Globus pallidus (tissue), 1 donor: ENCODE measurements at regions not wholly inside any gene's neighbourhood (a gene's known extent, or its start where the extent isn't known, plus 50 kb on each side); places are given as distances from the start of the nearest gene placed in this dataset.

Experiments used
- DNase-seq: peaks from one replicate; pipeline ENCODE4 v3.0.0-alpha.2; 2015; ENCODE audit warnings: low spot score

- no peak for DNase-seq
Measured at GRCh38 chr4:110675426-110675825, 52.5 kb upstream of the PITX2 start.

DNA sequence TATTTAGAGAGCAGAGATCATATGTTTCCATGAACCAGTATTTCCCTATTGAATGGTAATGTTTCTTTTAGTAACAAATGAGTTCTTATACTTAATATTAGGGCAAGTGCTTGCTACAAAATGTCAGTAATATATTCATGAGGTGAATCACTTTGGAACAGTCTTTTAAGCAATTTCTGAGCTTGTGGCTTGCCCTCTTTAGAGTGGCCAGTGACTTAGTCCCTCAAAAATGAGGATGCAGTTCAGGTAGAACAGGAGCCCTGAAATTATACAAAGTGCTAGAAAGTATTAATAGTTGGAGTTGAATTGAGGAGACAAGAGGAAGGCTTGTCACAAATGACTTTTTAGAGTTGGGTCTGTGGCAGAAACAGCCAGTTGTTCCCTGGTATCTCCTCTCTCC is 53.4 kb upstream of the PITX2 start:
- no peak for DNase-seq

DNA sequence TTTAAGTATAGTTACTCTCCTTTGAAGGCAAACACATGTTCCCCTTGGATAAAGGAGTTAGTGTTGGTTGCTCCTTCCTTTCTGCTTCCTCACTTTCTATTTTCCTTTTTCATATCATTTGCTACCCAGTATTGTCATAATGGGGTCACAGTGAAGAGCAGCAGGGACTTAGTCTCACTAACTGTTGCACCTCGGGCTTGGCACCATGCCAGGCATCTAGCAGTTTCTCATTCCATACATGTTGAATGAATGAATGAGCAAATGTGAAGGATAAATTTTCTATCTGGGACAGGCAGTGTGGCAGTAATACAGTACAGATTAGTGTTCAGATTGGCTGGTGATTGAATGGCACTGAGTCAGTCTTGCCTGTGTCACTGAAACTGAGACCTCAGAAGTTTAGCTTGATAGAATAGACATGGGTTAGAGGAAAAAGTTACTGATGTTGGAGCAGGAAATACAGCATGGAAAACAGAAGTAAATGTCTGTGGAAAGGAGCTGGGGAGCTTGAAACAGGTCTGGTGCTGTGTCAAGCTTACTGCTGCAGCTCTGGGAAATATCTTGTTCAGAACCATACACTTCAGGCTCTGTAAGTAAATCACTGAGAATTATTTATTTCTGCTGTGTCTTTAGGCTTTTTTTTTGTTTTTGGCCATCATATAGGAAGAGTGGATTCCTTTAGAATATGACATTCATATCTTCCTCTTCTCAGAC is 55.8 kb upstream of the PITX2 start:
- no peak for DNase-seq

GRCh38 chr4:110680265-110680664 is 57.4 kb upstream of the PITX2 start:
- no peak for DNase-seq

DNA sequence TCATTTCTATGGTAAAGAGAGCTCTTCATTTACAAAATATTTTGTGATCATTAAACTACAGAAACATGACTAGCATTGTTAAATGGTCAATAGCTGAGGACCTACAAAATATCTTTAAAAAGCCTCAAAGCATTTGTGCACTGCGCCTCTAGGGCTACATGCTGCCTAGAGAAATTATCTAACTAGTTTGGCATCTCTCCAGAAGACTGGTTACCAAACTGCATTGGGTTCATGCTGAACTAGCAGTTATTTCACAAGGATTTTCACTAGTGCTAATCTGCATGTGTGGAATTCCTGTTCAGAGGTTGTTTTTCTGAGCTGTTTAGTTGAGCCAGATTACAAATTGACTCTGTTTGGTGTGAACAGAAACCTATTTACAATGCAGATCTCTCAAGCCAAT is 58.5 kb upstream of the PITX2 start:
- no peak for DNase-seq

- no peak for DNase-seq
Measured at GRCh38 chr4:110682311-110682710, 59.4 kb upstream of the PITX2 start.

- no peak for DNase-seq
Measured at GRCh38 chr4:110683601-110684000, 60.7 kb upstream of the PITX2 start.

DNA sequence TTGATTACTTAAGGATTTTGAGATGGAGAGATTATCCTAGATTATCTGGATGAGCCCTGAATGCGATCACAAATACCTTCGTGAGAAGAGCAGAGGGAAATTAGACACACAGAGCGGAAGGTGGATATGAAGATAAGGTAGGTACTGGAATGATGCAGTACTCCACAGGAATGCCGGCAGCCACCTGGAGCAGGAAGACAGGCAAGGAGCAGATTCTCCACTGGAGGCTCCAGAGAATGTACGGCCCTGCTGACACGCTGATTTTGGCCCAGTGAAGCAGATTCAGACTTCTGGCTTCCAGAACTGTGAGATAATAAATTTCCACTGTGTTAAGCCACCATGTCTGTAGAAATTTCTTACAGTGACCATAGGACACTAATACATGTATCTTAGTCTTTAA is 79.4 kb upstream of the PITX2 start:
- no peak for DNase-seq

DNA sequence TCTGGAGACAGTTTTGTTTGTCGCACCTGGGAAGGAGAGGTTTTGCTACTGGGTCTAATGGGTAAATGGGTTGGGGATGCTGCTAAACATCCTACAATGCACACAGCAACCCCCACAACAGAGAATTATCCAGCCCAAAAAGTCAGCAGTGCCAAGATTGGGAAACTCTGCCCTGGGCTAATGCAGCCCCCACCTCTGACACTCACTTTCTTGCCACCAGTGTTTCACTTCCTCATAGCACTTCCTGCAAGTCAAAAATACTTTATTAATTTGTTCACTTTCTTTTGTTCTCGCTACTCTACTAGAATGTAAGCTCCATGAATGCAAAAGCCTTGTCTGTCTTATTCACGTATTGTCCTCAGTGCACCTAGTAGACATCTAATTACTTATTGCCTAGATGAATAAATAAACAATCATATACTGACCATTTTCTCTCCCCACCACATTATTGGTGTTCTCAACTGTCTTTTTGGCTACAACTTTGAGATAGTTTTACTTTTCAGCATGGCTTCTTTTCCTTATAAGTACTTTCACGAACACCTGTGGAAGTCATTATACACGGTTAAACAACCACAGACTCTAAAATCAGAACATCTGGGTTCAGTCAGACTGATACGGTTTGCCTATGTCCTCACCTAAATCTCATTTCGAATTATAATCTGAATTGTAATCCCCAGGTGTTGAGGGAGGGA is 82.0 kb upstream of the PITX2 start:
- DNase-seq: peak; percentile 2

- no peak for DNase-seq
Measured at GRCh38 chr4:110705440-110705782, 82.5 kb upstream of the PITX2 start.

DNA sequence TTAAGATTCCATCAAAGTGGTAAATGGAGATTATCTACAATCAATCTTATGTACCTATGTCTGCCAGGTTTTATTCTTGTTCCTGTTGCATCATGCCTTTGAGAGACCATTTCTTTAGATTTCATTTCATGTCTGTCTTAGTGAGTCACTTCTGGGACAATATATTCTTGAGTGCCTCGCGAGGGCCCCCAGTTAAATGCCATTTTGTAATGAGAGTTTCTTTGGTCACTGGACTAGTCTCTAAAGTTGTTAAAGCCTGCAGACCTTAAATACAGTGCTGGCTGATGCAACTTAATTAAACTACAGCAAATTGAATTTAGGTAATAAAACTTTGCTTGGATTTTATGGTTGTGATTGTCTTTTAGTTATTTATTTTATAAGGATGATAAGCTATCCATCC is 87.2 kb upstream of the PITX2 start:
- DNase-seq: no peak

DNA sequence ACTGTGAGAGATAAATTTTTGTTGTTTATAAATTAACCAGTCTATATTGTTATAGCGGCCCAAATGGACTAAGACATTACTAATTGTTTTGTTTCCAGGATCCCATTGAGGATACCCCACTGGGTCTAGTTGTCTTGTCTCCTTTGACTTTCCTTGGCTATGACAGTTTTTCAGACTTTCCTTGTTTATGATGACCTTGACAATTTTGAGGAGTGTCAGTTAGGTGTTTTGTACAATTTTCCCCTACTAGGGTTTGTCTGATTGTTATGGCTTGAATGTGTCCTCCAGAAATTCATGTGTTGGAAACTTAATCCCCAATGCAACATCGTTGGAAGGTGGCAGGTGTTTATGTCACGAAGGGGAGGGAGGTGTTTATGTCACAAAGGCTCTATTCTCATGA is 89.6 kb upstream of the PITX2 start:
- DNase-seq: no peak

DNA sequence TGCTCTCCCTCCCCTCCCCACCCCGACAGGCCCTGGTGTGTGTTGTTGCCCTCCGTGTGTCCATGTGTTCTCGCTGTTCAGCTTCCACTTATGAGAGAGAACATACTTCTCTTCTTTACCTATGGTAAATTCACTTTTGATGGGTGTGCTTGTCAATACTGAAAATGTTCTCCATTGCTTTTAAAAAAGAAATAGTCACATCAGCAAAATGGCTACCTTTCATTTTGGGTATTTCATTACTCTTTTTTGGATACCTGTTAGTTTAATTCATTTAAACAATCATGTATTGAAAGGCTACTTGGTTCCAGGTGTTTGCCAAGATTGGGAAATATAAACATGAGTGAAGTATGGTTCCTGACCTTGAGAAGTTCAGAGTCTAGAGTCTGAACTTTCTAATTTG is 107.4 kb upstream of the PITX2 start:
- no peak for DNase-seq

- no peak for DNase-seq
Measured at GRCh38 chr4:110733901-110734300, 111.0 kb upstream of the PITX2 start.

GRCh38 chr4:110735686-110736085 is 112.8 kb upstream of the PITX2 start:
- no peak for DNase-seq

DNA sequence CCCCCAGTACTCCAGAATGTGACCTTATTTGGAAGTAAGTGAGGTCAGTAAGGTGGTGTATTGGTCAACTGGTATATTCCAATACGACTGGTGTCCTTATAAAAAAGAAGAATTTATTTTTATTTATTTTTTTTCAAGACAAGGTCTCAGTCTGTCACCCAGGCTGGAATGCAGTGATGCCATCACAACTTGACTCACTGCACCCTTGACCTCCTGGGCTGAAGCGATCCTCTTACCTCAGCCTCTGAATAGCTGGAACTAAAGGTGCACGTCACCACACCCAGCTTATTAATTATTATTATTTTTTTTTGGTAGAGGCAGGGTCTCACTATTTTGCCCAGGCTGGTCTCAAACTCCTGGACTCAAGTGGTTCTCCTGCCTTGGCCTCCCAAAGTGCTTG is 115.1 kb upstream of the PITX2 start:
- no peak for DNase-seq

GRCh38 chr4:110742143-110742542 is 119.3 kb upstream of the PITX2 start:
- no peak for DNase-seq

DNA sequence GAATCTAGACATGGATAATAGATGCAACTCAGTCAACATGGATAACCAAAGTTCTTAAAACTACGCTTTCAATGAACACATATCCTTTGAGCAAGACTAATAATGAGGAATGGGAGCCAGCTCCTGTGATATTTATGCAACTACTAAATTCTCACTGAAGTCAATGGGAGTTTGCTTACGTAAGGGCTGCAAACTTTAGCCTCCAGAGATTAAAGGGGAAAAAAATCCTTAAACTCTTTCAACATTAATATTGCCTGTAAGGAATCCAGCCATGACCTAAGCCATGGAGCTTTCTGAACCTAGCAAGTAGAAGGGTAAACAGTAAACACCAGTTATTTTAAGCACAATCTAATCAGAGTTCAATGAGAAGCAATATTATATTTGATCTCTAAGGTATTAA is 125.2 kb upstream of the PITX2 start:
- DNase-seq: no peak

- no peak for DNase-seq
Measured at GRCh38 chr4:110751183-110751582, 128.3 kb upstream of the PITX2 start.

DNA sequence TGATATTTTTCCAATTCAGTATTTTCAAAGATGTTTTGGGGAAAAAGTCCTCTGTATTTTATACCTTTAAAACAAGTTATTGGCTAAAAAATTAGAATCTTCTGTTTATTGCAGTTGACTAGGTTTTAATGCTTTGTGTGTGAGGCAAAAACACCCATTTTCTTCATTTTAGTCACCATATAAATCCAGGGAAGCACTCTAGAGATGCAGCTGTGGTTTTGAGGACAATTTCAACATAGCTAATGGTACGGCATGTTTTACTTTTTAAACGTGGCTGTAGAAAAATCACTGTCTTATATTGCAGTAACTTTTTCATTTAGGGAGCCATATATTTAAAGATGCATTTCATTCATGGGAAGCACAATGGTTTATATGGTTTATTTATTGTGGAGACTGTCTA is 129.1 kb upstream of the PITX2 start:
- DNase-seq: no peak

- no peak for DNase-seq
Measured at GRCh38 chr4:110753466-110753865, 130.6 kb upstream of the PITX2 start.

- DNase-seq: no peak
Measured at GRCh38 chr4:110754716-110755115, 131.8 kb upstream of the PITX2 start.

- DNase-seq: no peak
Measured at GRCh38 chr4:110769578-110769977, 146.7 kb upstream of the PITX2 start.

DNA sequence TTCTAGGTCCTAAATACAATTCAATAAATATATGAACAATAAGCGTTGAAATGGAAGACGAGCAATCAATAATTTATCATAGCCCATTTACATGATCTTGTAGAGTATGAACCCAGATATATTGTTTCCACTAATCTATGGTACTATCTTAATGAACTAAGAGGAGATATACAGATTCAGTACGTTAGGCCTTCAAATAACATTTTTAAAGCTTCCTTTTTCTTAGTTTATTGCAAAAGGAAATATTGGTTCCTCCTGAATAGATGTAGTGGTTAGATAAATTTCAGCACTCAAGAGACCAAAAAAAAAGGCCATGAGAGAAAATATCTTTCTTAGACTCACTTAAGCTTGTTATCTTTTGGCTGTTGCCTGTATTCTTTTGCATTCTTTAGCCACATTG is 147.5 kb upstream of the PITX2 start:
- DNase-seq: no peak
